ENCODE measurements at regions not wholly inside any gene's neighbourhood (a gene's known extent, or its start where the extent isn't known, plus 50 kb on each side); places are given as distances from the start of the nearest gene placed in this dataset.

GRCh38 chr11:122167100-122167499 is 51.1 kb upstream of the BLID start (continued):
- TF ChIP-seq CTCF (IDR thresholded peaks at IDR 0.05 in 2 of 3, conservative IDR thresholded peaks at IDR 0.05 in 1 of 3; ENCODE audit: borderline replicate concordance in 1 of 3, insufficient read depth in 1 of 3, low read depth in 2 of 3, low read length in 2 of 3): no peak

- Histone ChIP-seq H3K36me3 (ENCODE audit: control insufficient read depth in 1 of 2, insufficient read depth in 2 of 2, low read length in 2 of 2) (peaks cover 0 to 29% of the 10 kb centered on the region in 2 experiments; a peak in 1 of 4 replicates), H3K4me2 (ENCODE audit: low read length) (peak overlapping the region; percentile 7; the same call in 1 of the 2 replicates), H4K20me1 (ENCODE audit: insufficient read depth) (no peaks in the 10 kb centered on the region), H3K4me3 (replicated peaks in 1 of 2; ENCODE audit: low read depth in 1 of 2, low read length in 2 of 2) (no peak overlapping the region), H3K4me1 (ENCODE audit: control insufficient read depth in 1 of 2, insufficient read depth in 2 of 2, low read length in 2 of 2) (peaks cover 98 to 100% of the 10 kb centered on the region in 2 experiments), H3K9ac (ENCODE audit: low read length) (peak overlapping the region; percentile 28; the same call in 1 of the 2 replicates), H3K9me3 (ENCODE audit: control insufficient read depth in 1 of 2, insufficient read depth in 1 of 2, low read depth in 1 of 2, low read length in 2 of 2) (no peaks in the 10 kb centered on the region), H3K79me2 (ENCODE audit: insufficient read depth, low read length) (peaks cover 100% of the 10 kb centered on the region), H3K27me3 (ENCODE audit: insufficient read depth, low read length) (no peaks in the 10 kb centered on the region), H2AFZ (ENCODE audit: low read depth, low read length, poor library complexity, severe bottlenecking) (no peak overlapping the region), H3K27ac (ENCODE audit: low read depth, low read length) (peak overlapping the region; percentile 95), H3K9me2 (ENCODE audit: insufficient read depth) (no peaks in the 10 kb centered on the region)
- DNase-seq (ENCODE audit: low read depth, low spot score) (no peak), ATAC-seq (no peak)
- intact Hi-C loops (cut with micrococcal nuclease): no loop called here
- no TSS peak for BruUV-seq (replicated peaks)
- ChIA-PET RAD21 (ENCODE audit: low non-redundant PET in 1 of 2, low total read pairs in 2 of 2, uncharacterized antibody in 2 of 2, unreplicated experiment in 2 of 2) (interaction anchor here in 1 of 2 experiments (0.7 kb wide), 2 partner anchors 16 to 58 kb away, joined by 4 read pairs; no protein-coding TSS in a partner anchor), POLR2A (interaction anchor here (1.2 to 3.6 kb wide), 6 partner anchors 8 to 37 kb away, joined by 3 to 18 read pairs (median 4); no protein-coding TSS in a partner anchor), CTCF (no interaction called here)
- TF ChIP-seq CTCF (IDR thresholded peaks at IDR 0.05 in 2 of 3, conservative IDR thresholded peaks at IDR 0.05 in 1 of 3; ENCODE audit: borderline replicate concordance in 1 of 3, insufficient read depth in 1 of 3, low read depth in 2 of 3, low read length in 2 of 3) (no peak), TCF7L2 (IDR thresholded peaks at IDR 0.05; ENCODE audit: borderline replicate concordance, extremely low read depth, insufficient read depth, insufficient read length) (no peak), CEBPB (IDR thresholded peaks at IDR 0.05; ENCODE audit: low read depth) (no peak), CBX3 (IDR thresholded peaks at IDR 0.05; ENCODE audit: low read depth) (no peak), POLR2AphosphoS5 (IDR thresholded peaks at IDR 0.05; ENCODE audit: low read depth, low read length) (peak; percentile 24), SP1 (IDR thresholded peaks at IDR 0.05; ENCODE audit: low read depth) (no peak), ZNF274 (IDR thresholded peaks at IDR 0.05; ENCODE audit: low read depth, low read length) (no peak), ELF1 (IDR thresholded peaks at IDR 0.05; ENCODE audit: borderline replicate concordance, low read depth) (no peak)
These were observed 49.8 kb upstream of the BLID start for GRCh38 chr11:122165607-122166371.

All from HCT116 (cell line).